ENCODE measurements at regions not wholly inside any gene's neighbourhood (a gene's known extent, or its start where the extent isn't known, plus 50 kb on each side); places are given as distances from the start of the nearest gene placed in this dataset.
"Not testable (repeated sequence)": the region's sequence is repeated elsewhere in the genome, so short reads cannot be mapped to it uniquely, and the experiment has no call there.

- DNase-seq = no peak
Observed at GRCh38 chr5:1651971-1652872, 128.5 kb upstream of the LPCAT1 start.

DNA sequence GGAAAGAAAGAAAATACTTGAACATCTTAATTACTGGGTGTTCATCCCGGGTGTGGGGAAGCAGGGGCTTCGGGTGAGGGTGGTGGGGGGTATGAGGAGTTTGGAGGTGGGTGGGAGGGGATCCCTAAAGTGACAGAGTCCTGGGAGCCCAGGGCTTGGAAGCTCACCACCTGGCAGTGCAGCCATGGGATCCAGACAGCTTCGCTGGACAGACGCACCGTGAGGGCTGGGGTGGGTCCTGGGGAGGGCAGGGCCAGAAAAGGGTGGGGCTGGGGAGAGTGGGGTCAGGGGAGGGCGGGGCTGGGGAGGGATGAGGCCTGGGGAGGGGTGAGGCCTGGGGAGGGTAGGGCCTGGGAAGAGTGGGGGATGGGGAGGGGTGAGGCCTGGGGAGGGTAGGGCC, 127.5 kb upstream of the LPCAT1 start:
- DNase-seq = no peak

- DNase-seq = no peak
Observed at GRCh38 chr5:1649554-1649953, 125.8 kb upstream of the LPCAT1 start.

GRCh38 chr5:1648806-1649205, 125.0 kb upstream of the LPCAT1 start:
- DNase-seq = no peak

DNA sequence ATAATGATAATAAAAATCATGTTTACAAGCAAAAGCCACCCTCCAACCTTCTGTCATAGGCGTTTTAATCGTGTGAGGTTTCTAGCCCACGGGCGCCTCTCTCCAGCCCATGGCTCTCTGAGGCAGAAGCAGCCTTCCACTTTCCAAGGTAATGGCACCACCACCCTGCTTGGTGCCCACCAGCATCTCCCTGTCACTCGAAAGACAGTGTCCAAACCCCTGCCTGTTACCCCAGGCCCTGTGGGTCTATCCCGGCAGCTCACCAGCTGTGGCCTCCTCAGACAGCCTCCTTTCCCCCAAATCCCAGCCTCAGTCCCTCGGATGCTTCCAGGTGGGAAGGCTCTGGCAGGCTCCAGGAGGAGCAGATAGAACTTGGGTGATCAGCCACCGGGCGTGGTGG, 123.8 kb upstream of the LPCAT1 start:
- DNase-seq = no peak

GRCh38 chr5:1644810-1645571, 121.2 kb upstream of the LPCAT1 start:
- DNase-seq = peak; percentile 67 to 75

- DNase-seq = not testable (repeated sequence)
Observed at GRCh38 chr5:1644393-1644809, 120.6 kb upstream of the LPCAT1 start.

DNA sequence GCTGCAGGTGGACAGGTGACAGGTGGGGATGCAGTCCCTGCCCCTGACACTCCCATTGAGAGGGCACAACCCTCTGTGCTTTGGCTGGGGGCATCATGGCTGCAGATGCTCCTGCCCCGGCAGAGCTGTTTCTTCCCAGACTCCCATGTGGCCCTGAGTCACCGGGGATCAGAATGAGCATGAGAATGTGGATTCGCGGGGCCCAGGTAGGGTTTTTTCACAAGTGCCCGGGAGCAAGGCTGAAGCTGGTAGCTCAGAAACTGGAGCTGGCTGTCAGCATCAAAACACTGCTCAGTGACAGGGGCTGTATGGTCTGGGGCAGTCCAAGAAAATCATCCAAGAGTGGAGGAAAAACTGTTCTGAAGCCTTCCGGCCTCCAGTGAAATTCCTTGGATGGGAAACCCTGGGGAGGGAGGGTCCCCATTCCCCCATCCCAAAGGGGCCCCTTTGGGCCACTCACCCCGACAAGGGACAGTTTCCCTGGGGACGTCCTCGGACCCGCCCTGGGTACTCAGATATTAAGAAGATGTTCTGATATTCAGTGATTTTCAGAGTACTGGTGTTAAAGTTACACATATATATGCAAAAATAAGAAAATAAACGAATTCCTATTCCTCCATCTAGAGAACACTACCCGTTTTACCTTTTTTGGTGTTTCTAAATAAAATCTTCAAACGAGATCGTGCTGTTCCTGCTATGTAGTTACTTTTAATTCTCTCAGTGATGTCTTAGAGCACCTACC, 120.1 kb upstream of the LPCAT1 start:
- no peak for DNase-seq

- DNase-seq = no peak
Observed at GRCh38 chr5:1642621-1643061, 118.9 kb upstream of the LPCAT1 start.

DNA sequence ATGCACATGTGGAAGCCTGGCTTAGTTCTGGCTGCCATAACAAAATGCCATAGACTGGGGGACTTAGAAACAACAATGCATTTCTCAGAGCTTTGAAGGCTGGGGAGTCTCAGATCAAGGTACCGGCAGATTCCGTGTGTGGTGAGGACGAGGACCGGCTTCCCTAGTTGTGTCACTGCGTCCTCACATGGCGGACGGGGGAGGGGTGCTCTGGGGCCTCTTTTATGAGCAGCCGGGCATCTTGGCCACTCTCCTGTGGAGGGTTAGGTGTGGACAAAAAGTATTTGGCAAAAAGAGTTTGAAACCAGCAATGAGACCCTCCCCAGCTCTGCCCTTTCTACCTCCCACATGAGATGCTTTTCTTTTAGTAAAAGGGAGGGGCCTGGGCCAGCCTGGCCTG, 118.5 kb upstream of the LPCAT1 start:
- no peak for DNase-seq

GRCh38 chr5:1641560-1642166, 117.9 kb upstream of the LPCAT1 start:
- peak; percentile 92 to 94 for DNase-seq

- DNase-seq = no peak
Observed at GRCh38 chr5:1641041-1641440, 117.3 kb upstream of the LPCAT1 start.

GRCh38 chr5:1640421-1640881, 116.7 kb upstream of the LPCAT1 start:
- DNase-seq = no peak

GRCh38 chr5:1639757-1640156, 116.0 kb upstream of the LPCAT1 start:
- no peak for DNase-seq

DNA sequence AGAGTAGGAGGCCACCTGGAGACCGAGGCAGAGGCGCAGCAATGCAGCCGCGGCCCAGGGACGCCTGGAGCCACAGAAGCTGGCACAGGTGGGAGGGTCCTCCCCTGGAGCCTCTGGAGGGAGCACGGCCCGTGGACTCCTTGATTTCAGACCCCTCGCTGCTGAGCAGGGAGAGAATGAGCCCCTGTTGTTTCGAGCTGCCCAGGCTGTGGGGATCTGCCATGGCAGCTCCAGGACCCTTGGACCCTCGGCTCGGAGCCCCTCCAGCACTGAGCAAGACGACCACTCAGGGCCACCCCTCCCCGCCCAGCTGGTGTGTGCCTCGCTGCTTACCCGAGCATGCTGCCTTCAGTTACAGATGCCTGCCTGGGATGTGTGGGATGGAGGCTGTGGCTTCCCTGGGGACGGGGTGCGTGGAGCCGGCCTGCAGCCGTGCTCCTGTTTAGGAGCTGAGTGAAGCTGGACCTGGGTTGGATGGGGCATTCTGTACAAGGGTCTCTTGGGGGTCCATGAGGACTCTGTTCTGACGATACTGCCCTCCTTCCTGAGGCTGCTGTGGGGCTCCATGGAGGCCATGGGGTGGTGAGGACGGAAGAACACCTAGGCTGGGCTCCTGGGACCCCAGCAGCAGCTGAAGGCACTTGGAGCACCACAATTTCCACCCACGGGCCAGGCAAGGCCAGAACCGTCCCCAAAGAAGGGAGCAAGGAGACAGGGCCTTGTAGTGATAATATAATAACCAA, 115.1 kb upstream of the LPCAT1 start:
- DNase-seq = no peak

DNA sequence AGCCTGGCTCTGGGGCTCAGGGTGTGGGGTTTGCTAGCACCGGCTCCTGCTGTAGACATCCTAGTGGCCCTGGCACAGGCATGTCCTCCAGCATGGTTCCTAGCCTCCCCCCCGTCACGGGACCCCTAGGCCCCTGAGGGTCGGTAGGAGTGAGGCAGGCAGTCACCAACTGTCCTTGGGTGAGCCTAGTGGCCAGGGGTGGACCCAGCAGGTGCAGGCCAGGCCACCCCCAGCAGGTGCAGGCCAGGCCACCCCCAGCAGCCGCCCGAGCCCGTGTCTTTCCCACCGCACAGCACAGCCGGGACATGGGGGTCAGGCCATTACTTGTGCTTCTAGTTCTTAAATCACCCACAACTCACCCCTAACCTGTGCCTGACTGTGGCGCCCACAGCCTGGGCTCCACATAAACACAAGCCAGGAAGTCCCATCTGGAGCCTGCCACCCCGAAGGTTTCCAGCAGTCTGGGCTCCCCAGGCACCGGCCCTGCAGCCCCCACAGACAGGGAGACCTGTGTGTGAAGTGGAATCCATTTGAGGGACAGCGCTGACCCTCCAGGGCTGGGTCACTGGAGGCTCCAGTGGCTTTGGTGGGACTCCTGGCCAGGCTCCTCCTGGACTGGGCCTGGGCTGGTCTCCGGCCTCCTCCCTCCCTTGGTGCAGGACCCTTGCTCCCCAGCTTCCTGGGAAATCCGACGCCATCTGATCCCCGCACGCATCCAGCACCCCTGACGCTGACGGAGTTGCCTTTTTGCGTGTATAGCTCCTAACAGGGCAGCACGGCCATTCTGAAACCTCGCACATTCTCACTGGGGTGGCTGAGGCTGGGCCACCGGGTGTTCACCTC, 114.1 kb upstream of the LPCAT1 start:
- no peak for DNase-seq

GRCh38 chr5:1636981-1637638, 113.3 kb upstream of the LPCAT1 start:
- DNase-seq = no peak

- not testable (repeated sequence) for DNase-seq
Observed at GRCh38 chr5:1636208-1636770, 112.5 kb upstream of the LPCAT1 start.

DNA sequence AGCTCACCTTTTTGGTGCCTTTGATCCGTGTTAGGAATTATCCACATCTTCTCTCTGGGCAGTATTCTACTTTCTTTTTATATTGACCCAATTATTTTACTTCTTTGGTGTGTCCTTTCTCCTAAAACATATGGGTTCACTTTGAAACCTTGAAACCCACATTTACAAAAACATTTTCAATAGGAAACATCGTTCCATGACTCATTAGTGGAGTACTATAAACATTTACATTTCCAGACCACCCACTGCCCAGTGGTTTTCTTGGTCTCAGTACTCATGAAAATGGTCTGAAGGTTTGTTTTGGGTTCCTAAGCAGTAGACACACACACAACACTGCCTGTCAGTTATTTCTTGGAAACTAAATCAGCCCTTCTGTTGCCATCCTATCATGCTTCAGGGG, 111.7 kb upstream of the LPCAT1 start:
- not testable (repeated sequence) for DNase-seq

GRCh38 chr5:1634337-1634661, 110.5 kb upstream of the LPCAT1 start:
- no peak for DNase-seq

All from Kasumi-1 (cell line).